ENCODE measurements at regions not wholly inside any gene's neighbourhood (a gene's known extent, or its start where the extent isn't known, plus 50 kb on each side); places are given as distances from the start of the nearest gene placed in this dataset.

- no peak overlapping the region for H3K4me3 ChIP-seq (replicated peaks; ENCODE audit: low read depth, low read length)
- H3K36me3 ChIP-seq (ENCODE audit: control insufficient read depth, insufficient read depth, low read length) = no peaks in the 10 kb centered on the region
- no peaks in the 10 kb centered on the region for H3K27me3 ChIP-seq (replicated peaks; ENCODE audit: control insufficient read depth, insufficient read depth, low read length)
- DNase-seq (ENCODE audit: extremely low read depth, insufficient read length) = no peak
- peak; percentile 26 for TF ChIP-seq CTCF (IDR thresholded peaks at IDR 0.05; ENCODE audit: insufficient read depth, low read length, poor library complexity, severe bottlenecking)
Measured at GRCh38 chr2:15797231-15797938, 143.0 kb upstream of the MYCN start.

GRCh38 chr2:15797939-15798281, 142.4 kb upstream of the MYCN start:
- TF ChIP-seq CTCF (IDR thresholded peaks at IDR 0.05; ENCODE audit: insufficient read depth, low read length, poor library complexity, severe bottlenecking) = no peak
- no peak overlapping the region for H3K4me3 ChIP-seq (replicated peaks; ENCODE audit: low read depth, low read length)
- H3K36me3 ChIP-seq (ENCODE audit: control insufficient read depth, insufficient read depth, low read length) = no peaks in the 10 kb centered on the region
- no peak for DNase-seq (ENCODE audit: extremely low read depth, insufficient read length)
- H3K27me3 ChIP-seq (replicated peaks; ENCODE audit: control insufficient read depth, insufficient read depth, low read length) = no peaks in the 10 kb centered on the region

- no peak for DNase-seq (ENCODE audit: extremely low read depth, insufficient read length)
- no peak for TF ChIP-seq CTCF (IDR thresholded peaks at IDR 0.05; ENCODE audit: insufficient read depth, low read length, poor library complexity, severe bottlenecking)
- no peaks in the 10 kb centered on the region for H3K36me3 ChIP-seq (ENCODE audit: control insufficient read depth, insufficient read depth, low read length)
- H3K4me3 ChIP-seq (replicated peaks; ENCODE audit: low read depth, low read length) = no peak overlapping the region
- H3K27me3 ChIP-seq (replicated peaks; ENCODE audit: control insufficient read depth, insufficient read depth, low read length) = no peaks in the 10 kb centered on the region
Measured at GRCh38 chr2:15798701-15799431, 141.5 kb upstream of the MYCN start.

GRCh38 chr2:15799432-15799827, 140.9 kb upstream of the MYCN start:
- DNase-seq (ENCODE audit: extremely low read depth, insufficient read length) = no peak
- Histone ChIP-seq H3K36me3 (ENCODE audit: control insufficient read depth, insufficient read depth, low read length) (no peaks in the 10 kb centered on the region), H3K4me3 (replicated peaks; ENCODE audit: low read depth, low read length) (no peak overlapping the region), H3K27me3 (replicated peaks; ENCODE audit: control insufficient read depth, insufficient read depth, low read length) (no peaks in the 10 kb centered on the region)
- TF ChIP-seq CTCF (IDR thresholded peaks at IDR 0.05; ENCODE audit: insufficient read depth, low read length, poor library complexity, severe bottlenecking) = no peak

GRCh38 chr2:15800495-15801329, 139.6 kb upstream of the MYCN start:
- TF ChIP-seq CTCF (IDR thresholded peaks at IDR 0.05; ENCODE audit: insufficient read depth, low read length, poor library complexity, severe bottlenecking) = no peak
- Histone ChIP-seq H3K36me3 (ENCODE audit: control insufficient read depth, insufficient read depth, low read length) (no peaks in the 10 kb centered on the region), H3K4me3 (replicated peaks; ENCODE audit: low read depth, low read length) (no peak overlapping the region), H3K27me3 (replicated peaks; ENCODE audit: control insufficient read depth, insufficient read depth, low read length) (no peaks in the 10 kb centered on the region)
- no peak for DNase-seq (ENCODE audit: extremely low read depth, insufficient read length)

Measured in GM06990 (cell line).